ENCODE measurements at regions not wholly inside any gene's neighbourhood (a gene's known extent, or its start where the extent isn't known, plus 50 kb on each side); places are given as distances from the start of the nearest gene placed in this dataset.

- TF ChIP-seq CTCF (IDR thresholded peaks at IDR 0.05), result no peak
- no peak for TF ChIP-seq TCF7L2 (IDR thresholded peaks at IDR 0.05; ENCODE audit: low read depth, low read length)
- TF ChIP-seq, protein P1, sequence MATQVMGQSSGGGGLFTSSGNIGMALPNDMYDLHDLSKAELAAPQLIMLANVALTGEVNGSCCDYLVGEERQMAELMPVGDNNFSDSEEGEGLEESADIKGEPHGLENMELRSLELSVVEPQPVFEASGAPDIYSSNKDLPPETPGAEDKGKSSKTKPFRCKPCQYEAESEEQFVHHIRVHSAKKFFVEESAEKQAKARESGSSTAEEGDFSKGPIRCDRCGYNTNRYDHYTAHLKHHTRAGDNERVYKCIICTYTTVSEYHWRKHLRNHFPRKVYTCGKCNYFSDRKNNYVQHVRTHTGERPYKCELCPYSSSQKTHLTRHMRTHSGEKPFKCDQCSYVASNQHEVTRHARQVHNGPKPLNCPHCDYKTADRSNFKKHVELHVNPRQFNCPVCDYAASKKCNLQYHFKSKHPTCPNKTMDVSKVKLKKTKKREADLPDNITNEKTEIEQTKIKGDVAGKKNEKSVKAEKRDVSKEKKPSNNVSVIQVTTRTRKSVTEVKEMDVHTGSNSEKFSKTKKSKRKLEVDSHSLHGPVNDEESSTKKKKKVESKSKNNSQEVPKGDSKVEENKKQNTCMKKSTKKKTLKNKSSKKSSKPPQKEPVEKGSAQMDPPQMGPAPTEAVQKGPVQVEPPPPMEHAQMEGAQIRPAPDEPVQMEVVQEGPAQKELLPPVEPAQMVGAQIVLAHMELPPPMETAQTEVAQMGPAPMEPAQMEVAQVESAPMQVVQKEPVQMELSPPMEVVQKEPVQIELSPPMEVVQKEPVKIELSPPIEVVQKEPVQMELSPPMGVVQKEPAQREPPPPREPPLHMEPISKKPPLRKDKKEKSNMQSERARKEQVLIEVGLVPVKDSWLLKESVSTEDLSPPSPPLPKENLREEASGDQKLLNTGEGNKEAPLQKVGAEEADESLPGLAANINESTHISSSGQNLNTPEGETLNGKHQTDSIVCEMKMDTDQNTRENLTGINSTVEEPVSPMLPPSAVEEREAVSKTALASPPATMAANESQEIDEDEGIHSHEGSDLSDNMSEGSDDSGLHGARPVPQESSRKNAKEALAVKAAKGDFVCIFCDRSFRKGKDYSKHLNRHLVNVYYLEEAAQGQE (IDR thresholded peaks at IDR 0.05; ENCODE audit: insufficient read depth in 1 of 2, low read depth in 2 of 2, low read length in 1 of 2), result no peak
- TF ChIP-seq SIN3A (IDR thresholded peaks at IDR 0.05; ENCODE audit: borderline replicate concordance, insufficient read depth, low read depth, low read length), result no peak
- TF ChIP-seq POLR2AphosphoS5 (IDR thresholded peaks at IDR 0.05; ENCODE audit: low read depth, low read length), result no peak
These were observed 104.9 kb downstream of the ABCC12 start for GRCh38 chr16:48050871-48051270.
